NCI-H146 (cell line): ENCODE measurements at regions not wholly inside any gene's neighbourhood (a gene's known extent, or its start where the extent isn't known, plus 50 kb on each side); places are given as distances from the start of the nearest gene placed in this dataset.
"Not testable (repeated sequence)": the region's sequence is repeated elsewhere in the genome, so short reads cannot be mapped to it uniquely, and the experiment has no call there.

Experiments used
- DNase-seq: peaks from one replicate; lab custom pipeline; 2025; lab: John Stamatoyannopoulos, UW

DNA sequence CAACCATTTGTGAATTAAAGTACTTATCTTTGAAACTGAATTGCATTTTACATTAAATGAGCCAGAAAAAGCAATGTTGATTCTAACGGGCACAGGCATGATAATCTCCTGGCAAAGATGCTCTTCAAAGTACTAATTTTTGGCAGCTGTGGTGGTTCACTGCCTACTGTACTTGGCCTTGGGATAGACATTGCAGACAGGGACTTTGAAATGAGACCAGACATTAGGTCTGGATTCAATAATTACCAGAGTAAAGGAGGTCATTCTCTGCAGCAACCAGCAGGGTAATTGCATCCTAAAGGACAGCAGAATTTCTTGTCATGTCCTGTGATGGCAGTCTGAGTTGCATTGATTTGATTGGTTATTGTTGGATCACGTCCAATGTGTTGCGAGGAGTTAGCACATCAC, 986.5 kb downstream of the TDRD15 start:
- no peak for DNase-seq

DNA sequence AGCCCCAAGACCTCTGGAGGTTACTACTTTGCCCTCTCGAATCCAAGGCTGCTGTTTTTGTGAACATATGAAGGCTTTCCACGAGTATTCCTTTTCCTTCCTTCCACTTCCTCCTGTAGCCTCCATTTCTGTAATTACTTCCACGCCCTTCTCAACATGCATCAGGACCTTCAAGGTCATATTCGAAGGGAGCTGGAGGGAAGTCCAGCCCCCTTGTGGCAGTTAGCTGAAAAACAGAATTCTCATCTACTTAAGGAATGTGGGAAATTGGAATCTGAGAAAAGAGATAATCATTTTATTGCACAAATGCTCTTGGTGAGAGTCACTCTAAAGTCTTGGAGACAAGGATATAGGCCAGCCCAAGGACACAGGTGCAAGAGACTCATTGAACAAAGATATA, 1000.2 kb downstream of the TDRD15 start:
- no peak for DNase-seq

DNA sequence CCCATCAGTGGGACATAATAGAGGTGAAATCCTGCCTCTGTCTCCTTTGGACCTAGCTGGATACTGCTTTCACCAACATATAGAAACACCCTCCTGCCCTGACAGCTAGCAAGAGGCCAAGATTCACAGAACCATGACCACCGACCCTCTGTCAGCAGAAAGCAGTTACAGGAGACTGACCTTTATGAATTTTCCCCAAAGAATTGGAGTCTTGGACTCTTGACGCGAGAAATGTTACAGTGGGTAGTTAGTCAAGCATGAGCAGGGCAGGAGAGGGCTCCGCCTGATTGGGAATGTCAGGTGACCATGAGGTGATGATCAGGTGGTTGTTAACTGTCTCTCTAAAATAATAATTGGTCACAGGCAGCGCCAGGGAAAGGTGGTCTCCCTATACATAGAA, 1002.3 kb downstream of the TDRD15 start:
- DNase-seq, result no peak

DNA sequence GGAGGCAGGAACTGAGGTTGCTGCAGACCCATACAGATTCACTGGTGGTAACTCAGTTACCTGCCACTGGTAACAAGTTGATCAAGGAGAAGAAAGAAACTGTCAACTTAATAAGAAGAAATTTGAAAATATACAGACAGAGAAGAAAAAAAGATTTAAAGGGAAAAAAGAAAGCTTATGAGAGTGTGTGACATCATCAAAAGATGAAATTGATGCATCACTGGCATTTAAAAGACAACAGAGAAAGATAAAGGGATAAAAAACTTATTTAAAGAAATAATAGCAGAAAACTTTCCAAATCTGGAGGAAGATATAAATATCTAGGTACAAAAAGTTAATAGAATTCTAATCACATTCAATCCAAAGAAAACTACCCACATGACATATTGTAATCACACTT, 1003.2 kb downstream of the TDRD15 start:
- DNase-seq, result no peak

DNA sequence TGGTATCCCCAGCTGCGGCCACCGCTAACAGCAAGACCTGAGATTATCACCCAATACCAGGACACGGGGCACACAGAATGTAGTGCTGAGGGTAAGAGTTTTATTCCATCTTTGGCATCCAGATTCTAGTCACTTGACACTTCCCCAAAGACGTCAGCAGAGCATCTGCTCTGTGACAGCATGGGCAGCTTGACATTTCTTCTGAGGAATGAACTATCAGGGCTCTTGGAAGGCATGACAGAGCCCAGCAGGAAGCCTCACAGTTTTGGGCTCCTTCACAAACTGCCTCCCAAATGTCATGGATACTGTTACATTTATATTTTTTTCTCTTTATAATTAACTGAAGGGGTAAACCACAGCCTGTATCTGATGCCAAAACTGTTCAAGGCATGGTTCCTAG, 1010.7 kb downstream of the TDRD15 start:
- no peak for DNase-seq

DNA sequence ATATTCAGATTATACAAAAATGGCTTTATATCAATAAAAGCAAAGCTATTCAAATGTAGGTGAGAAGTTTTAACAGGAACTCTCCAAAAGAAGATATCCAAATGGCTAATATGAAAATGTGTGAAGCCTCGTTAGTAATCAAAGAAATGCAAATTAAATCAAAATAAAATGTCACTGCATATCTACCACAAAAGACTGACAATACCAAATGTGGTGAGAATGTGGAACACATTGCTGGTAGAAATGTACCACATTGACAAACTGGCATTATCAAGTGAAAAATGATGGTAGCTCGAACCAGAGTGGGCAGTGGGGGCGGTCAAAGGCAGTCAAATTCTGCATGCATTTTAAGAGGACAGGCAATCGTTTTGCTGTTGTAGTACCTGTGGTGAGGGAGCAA, 1012.7 kb downstream of the TDRD15 start:
- DNase-seq, result no peak

DNA sequence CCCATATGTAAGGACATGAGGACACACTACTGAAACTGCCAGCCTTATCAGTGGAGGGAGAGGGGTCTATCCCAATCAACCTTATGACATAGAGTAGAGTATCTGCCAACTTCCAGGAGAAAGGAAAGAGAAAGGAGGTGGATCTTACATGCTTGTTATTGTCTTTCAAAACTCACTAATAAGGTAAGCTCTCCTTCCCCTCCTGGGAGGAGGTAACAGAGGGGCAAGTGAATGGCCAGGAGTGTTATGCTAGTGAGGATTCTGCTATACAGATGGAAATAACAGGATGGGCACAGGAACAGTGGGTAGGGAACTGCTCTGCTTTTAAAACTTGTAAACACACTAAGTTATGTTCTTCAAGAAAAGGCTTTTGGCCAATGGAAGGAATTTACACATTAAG, 1020.1 kb downstream of the TDRD15 start:
- no peak for DNase-seq

DNA sequence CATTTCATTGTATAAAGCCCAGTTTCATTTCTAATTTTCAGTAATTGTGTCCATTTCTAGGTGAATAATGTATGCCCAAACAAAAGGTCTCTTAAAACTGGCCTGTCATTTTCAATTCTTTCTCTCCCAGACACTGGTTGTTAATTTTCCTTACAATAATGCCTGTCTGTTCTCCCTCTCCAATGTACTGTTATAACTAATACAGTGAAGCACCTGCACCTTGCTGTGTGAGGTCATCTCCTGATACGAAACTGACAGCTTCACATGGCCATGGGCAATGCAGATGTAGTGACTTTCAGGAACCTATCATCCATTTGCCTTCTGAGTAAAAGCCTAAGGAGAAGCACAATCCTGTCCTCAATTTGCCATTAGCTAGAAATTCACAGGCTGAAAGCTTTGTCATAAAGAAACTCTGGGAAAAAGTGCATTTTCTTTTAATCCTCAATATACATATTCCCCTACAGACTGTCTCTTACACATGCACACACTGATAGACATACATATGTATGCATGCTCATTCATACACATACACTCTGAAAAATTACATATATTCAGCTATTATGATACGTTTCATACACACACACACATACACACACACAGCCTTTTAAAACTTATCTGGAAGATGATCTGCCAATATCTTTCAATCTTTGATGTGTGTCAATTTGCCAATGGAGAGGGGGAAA, 1030.3 kb downstream of the TDRD15 start:
- DNase-seq, result no peak

DNA sequence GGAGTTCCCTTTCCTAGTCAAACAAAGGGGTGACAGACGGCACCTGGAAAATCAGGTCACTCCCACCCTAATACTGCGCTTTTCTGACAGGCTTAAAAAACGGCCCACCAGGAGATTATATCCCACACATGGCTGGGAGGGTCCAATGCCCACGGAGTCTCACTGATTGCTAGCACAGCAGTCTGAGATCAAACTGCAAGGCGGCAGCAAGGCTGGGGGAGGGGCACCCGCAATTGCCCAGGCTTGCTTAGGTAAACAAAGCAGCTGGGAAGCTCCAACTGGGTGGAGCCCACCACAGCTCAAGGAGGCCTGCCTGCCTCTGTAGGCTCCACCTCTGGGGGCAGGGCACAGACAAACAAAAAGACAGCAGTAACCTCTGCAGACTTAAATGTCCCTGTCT, 1032.9 kb downstream of the TDRD15 start:
- DNase-seq, result not testable (repeated sequence)

DNA sequence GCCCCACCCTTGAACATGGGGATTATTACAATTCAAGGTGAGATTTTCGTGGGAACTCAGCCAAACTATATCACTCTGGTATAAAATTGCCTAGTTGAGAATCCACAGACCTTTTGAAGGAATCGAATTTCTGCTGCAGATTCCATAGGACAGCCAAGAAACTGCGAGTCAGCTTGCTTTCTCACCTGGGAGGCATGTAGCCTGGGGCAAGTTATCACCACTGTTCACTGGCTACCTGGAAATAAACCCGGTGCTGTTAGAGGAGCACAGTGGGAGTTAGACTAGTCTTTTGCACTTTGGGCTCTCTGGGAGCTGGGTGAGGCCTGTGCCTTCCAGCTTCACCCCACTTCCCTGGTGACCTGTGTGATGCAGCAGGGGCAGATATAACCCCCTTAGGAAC, 1043.5 kb downstream of the TDRD15 start:
- no peak for DNase-seq

DNA sequence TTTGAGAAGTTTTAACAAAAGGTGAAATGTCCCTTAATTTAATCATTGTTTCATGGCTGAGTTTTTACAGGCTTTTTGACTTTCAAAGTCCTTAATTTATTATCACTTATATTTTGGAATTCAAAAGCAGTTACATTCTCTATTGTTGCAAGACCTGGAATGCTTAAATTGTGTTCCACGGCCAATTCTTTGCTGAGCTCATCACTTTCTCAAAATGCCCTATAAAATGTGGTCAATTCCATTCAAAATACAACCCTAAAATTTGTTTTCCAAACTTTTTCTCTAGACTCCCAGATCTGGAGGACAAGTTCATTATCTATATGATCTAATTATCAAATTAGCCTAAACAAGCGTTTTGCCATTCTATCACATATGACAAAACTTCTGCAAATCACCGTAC, 1051.2 kb downstream of the TDRD15 start:
- no peak for DNase-seq

DNA sequence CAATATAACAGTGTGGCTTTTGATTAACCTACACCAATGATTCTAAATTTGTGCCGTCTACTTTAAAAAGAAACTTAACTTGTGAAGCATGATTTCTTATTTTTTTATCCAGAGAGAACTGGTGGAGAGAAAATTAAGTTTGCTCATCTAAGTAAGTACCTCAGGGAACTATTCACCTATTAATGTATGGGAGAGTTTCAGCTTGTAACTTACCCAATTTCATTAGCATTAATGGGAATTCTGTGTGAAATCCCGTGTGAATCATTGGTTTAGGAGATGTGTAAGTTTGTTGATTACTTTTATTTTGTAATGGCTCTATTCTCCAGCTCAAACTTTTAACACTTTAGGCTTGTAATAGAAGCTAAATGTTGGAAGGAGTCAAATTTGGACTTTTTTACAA, 1061.5 kb downstream of the TDRD15 start:
- no peak for DNase-seq

DNA sequence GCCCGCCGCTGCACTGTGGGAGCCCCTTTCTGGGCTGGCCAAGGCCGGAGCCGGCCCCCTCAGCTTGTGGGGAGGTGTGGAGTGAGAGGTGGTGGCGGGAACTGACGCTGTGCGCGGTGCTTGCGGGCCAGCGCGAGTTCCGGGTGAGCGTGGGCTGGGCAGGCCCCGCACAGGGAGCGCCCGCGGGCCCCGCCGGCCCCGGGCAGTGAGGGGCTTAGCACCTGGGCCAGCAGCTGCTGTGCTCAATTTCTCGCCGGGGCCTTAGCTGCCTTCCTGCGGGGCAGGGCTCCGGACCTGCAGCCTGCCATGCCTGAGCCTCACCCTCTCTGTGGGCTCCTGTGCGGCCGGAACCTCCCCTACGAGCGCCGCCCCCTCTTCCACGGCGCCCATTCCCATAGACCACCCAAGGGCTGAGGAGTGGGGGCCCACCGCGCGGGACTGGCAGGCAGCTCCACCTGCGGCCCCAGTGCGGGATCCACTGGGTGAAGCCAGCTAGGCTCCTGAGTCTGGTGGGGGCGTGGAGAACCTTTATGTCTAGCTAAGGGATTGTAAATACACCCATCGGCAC, 1062.6 kb downstream of the TDRD15 start:
- not testable (repeated sequence) for DNase-seq

DNA sequence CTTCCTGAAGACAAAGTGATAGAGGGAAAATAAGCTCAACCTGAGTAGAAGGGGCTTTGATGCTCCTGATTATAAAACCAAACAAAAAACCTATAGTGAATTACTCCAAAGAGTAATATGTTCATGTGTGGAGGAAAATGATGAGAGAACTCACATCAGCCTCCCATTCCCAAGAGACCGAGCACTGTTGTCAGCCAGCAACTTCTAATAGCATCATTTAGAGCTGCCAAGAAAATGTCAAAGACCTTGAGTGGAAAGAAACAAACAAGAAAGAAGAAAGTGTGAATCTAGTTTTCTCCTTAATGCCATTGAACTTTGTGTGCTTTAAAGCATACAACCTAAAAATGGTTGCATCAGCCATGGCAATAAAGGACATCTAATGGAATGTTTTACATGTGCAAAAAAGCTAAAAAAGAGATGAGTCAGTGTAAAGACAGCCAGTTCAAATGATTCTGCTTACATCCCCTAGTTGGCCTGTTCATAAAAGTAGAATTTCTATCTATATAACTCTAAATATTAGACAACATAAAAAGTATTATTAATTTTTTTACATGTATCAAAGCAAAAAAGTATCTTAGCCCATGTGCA, 1066.2 kb downstream of the TDRD15 start:
- DNase-seq, result no peak

DNA sequence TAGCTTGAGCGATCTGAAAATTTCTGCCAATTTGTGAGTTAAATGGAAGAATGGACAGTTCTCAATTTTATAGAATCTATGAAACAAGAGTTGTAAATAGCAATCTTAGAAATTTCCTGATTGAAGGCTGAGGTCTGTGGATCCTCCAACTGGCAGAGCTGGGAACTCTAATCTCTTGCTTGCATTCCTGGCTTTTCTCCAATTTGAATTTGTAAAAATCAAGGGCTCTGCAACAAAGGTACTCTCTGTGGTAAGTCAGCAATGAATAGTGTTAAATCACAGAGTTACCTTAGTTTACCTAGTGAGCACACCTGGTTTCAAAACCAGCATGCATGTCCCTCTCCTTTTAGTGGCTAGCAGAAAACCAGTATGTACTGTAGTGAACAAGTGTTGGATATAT, 1070.5 kb downstream of the TDRD15 start:
- no peak for DNase-seq

DNA sequence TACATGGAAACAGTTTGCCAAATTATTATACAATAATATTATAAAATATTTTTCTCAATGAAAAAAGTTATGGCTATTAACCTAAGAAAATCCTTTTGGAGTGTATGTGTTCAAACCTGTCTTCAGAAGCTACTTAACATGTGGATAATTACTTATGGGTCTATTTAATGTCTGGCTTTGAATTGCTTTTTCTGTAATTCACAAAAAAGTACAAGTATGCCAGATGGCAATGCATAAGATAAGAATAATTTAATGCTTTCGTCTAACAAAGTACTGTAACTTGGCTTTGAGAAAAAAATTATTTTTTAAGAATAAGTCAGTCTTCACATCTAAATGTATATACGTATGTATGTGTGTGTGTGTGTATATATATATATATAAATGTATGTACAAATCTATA, 1073.0 kb downstream of the TDRD15 start:
- DNase-seq, result no peak

DNA sequence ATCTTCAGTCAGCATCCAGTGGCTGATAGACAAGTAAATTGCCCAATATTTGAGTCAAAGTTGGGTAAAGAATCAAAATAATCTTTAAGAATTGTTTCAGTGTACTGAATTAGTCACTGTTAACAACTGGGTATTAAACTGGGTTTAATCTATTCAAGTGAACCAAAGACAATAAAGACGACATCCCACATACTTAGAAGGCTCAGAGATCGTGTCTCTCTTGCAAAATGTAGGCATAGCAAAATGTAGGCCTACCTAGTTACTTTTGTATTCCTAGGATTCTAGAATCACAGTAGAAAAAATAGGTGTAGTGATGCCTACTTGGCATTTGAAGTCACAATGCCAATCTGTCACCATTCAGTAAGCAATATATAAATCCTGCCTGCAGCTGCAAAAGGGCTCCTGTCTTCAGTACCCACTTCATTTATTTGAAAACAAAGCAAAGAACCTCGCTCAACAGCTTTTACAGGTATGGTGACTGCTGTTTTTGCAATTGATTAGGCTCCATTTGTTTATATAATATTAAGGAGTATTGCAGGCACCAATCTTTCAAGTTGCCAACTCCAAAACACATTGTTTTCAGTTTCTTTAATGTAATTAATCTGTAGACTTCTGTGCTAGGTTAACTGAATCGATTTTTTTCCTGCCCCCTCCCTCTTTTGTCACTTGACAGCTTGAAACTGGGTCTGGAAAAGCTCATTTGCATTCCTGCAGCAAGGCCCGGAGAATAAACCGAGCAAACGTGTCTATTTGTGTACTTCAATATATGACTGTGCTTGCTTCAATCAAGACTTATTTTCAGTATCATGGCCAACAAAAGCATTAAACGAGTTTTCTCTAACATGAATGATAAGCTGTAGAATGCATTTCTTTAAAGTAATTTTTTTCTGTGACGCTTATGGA, 1074.9 kb downstream of the TDRD15 start:
- DNase-seq, result no peak

DNA sequence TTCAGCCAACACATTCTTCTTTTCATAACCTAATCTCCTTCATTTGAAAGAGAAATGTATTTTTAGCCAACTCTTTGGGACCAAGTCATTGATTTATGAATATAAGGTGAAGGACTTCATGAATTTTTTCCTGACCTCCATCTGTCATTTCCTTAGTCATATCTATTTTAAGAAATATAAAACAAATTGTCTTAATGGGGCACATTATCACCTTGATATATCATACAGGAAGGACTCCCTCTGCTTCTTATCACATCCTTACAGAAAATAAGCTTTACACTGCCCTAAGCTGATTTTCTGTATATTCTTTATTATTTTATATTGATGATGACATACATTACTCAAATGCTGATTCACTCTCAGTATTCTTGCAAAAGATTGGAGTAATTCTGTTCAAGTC, 1076.2 kb downstream of the TDRD15 start:
- no peak for DNase-seq

DNA sequence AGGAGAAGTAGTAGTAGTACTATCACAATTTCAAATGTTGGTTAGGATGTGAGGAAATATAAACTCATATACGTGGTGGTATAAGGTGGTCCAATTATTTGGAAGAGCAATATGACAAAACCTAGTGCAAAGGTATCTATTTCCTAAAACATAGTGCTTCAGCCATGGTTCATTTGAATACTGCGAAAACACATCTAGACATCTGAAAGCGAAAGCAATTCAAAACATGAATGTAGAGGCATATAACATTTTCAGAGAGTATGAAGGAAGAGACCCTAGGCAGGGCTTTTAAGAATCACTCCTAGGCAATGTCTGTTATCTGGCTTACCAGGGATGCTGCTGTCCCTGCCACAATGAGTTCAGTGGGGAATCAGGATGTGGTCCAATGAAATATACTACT, 1085.8 kb downstream of the TDRD15 start:
- no peak for DNase-seq

DNA sequence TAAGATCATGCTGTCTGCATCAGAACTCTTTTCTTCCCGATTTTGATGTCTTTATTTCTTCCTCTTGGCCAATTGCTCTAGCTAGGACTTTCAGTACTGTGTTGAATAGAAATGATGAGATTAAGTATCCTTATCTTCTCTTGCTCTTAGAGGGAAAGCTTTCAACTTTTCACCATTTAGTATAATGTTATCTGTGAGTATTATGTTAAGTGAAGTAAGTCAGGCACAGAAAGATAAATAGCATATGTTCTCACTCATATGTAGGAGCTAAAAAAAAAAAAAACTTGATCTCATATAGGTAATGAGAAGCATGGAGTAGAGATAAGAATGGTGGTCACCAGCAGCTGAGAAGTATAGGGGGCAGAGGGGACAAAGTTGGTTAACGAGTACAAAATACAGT, 1089.5 kb downstream of the TDRD15 start:
- DNase-seq, result no peak

DNA sequence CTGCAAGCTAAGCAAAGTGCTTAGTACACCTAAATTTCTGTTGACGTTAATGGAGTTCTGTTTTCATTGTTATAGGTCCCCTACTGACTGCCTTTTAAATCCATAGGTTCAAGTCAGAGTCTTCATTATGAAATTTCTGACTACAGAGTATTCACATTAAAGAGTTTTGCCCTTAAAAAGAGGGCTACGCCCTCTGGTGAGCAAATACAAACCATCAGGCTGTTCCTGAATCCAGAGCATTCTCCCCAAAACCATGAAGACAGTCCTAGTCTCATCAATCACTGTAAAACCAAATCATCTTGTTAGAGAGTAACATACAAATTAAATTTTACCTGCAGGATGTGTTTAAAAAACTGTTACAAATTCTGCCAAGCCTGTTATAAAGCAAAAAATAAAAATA, 1091.7 kb downstream of the TDRD15 start:
- no peak for DNase-seq

DNA sequence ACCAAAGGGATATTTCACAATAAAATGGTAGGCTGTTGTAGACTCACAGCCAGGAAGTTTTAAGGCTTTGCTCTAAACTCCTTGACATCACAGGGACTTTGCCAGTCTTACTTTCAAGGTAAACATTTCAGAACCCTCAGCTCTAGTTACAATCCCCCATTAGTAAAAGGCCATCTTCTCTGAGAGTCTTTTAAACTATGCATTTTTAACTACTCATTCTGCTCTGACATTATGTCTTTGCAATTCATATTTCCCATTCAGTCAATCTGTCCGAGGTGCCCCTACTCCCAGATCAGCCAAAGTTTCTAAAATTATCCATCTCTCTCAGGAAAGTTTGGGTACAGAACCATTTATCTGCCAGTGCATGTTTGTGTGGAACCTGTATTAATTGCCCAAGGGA, 1094.1 kb downstream of the TDRD15 start:
- no peak for DNase-seq

DNA sequence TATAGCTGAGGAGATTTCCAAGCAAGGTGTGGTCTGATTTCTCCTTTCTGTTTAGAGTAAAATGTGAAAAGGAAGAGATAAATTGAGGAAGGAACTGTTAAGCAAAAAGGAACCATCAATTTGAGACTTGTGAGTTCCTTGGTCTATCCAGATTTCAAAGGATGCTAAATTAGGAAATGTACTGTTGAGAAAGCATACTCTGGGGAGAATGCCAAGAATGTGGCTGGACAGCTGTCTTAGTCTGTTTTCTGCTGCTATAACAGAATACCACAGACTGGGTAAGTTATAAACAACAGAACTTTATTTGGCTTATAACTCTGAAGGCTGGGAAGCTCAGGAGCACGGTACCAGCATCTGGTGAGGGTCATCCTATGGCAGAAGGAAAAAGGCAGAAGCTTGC, 1097.2 kb downstream of the TDRD15 start:
- no peak for DNase-seq
